Smooth muscle cell (in vitro differentiated cells): ENCODE measurements at regions not wholly inside any gene's neighbourhood (a gene's known extent, or its start where the extent isn't known, plus 50 kb on each side); places are given as distances from the start of the nearest gene placed in this dataset.

ENCODE experiments used
- DNase-seq: peaks from one replicate; lab custom pipeline; 2025; ENCODE audit not compliant: unreplicated experiment; lab: John Stamatoyannopoulos, UW
- H2AFZ ChIP-seq: fragments of 200-600 bp; sonication (generic); 2 replicates; pipeline ENCODE4 v1.6.0; 2016; ENCODE audit warnings: antibody characterized with exemption, low read depth, mild to moderate bottlenecking
- H3F3A ChIP-seq: fragments of 200-600 bp; sonication (generic); 2 replicates; pipeline ENCODE4 v1.6.0; 2017; ENCODE audit warnings: antibody characterized with exemption, low read depth
- H3K27ac ChIP-seq: fragments of 200-600 bp; sonication (generic); 2 replicates; pipeline ENCODE4 v1.5.1; 2016; ENCODE audit warnings: low read depth, mild to moderate bottlenecking
- H3K27me3 ChIP-seq: fragments of 200-600 bp; sonication (generic); 2 replicates; pipeline ENCODE4 v1.6.1; 2016; ENCODE audit warnings: low read depth, mild to moderate bottlenecking
- H3K36me3 ChIP-seq: fragments of 200-600 bp; sonication (generic); 2 replicates; pipeline ENCODE4 v1.5.1; 2016; ENCODE audit warnings: low read depth
- H3K4me1 ChIP-seq: fragments of 200-600 bp; sonication (generic); 2 replicates; pipeline ENCODE4 v1.5.1; 2016; ENCODE audit warnings: low read depth
- H3K4me2 ChIP-seq: fragments of 200-600 bp; sonication (generic); 2 replicates; pipeline ENCODE4 v1.6.0; 2016; ENCODE audit warnings: mild to moderate bottlenecking
- H3K4me3 ChIP-seq: fragments of 200-600 bp; sonication (generic); 2 replicates; pipeline ENCODE4 v1.5.1; 2016; ENCODE audit warnings: mild to moderate bottlenecking
- H3K79me2 ChIP-seq: fragments of 200-600 bp; sonication (generic); 2 replicates; pipeline ENCODE4 v1.6.0; 2016; ENCODE audit warnings: low read depth, mild to moderate bottlenecking
- H3K9ac ChIP-seq: fragments of 200-600 bp; sonication (generic); 2 replicates; pipeline ENCODE4 v1.6.0; 2016; ENCODE audit warnings: low read depth
- H3K9me3 ChIP-seq: fragments of 200-600 bp; sonication (generic); replicated peaks from 2 replicates; pipeline ENCODE4 v1.5.1; 2016; ENCODE audit warnings: low read depth
- H4K20me1 ChIP-seq: fragments of 200-600 bp; sonication (generic); 2 replicates; pipeline ENCODE4 v1.6.0; 2016; ENCODE audit warnings: low read depth
- CTCF ChIP-seq: fragments of 200-600 bp; sonication (generic); IDR thresholded peaks from 2 replicates; pipeline ENCODE4 v1.5.1; 2017; ENCODE audit warnings: borderline replicate concordance, mild to moderate bottlenecking, antibody characterized with exemption; ENCODE audit not compliant: insufficient read depth, poor library complexity, severe bottlenecking
- WGBS: methylation state at CpG from one replicate; pipeline ENCODE4 v1.1.7; 2016; ENCODE audit warnings: low lambda C conversion rate; 5-methylcytosine and 5-hydroxymethylcytosine counted together

DNA sequence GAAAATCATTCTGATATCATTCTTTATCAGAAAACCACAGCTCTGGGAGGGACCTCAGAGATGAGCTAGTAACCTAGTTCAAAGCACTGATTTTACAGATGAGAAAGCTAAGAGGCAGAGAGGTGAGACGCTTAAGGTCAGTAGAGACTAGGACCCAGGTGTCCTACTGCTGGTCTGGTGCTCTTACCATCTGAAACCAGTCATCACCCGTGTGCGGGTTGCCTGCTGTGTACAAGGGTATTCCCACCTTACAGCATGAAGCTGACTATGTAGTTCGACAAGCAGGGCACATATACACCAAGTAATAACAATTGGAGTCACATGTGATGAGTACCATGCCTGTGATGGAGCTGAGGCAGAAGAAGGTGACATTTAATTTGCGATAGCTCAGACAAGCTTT lies 133.7 kb downstream of the ADAMTS15 start:
- H3K27me3 ChIP-seq = no peaks in the 10 kb centered on the region
- TF ChIP-seq CTCF = no peak
- H3K4me3 ChIP-seq = no peak overlapping the region
- H3K79me2 ChIP-seq = no peaks in the 10 kb centered on the region
- WGBS = 96% methylated on average over 5 of the region's 5 CpGs
- H3K9me3 ChIP-seq = no peaks in the 10 kb centered on the region
- no peaks in the 10 kb centered on the region for H4K20me1 ChIP-seq
- H3K9ac ChIP-seq = no peak overlapping the region
- H2AFZ ChIP-seq = peak overlapping the region; percentile 59
- peak overlapping the region; percentile 94 for H3K27ac ChIP-seq
- H3K4me2 ChIP-seq = peak overlapping the region; percentile 55
- H3F3A ChIP-seq = peaks cover 13% of the 10 kb centered on the region
- no peaks in the 10 kb centered on the region for H3K36me3 ChIP-seq
- peaks cover 28% of the 10 kb centered on the region for H3K4me1 ChIP-seq
- no peak for DNase-seq

- peaks cover 28% of the 10 kb centered on the region for H3K4me1 ChIP-seq
- H3K4me2 ChIP-seq = no peak overlapping the region
- H3K9ac ChIP-seq = no peak overlapping the region
- H2AFZ ChIP-seq = no peak overlapping the region
- H3K36me3 ChIP-seq = no peaks in the 10 kb centered on the region
- H3F3A ChIP-seq = peaks cover 13% of the 10 kb centered on the region
- H3K9me3 ChIP-seq = no peaks in the 10 kb centered on the region
- no peaks in the 10 kb centered on the region for H4K20me1 ChIP-seq
- no peak overlapping the region for H3K4me3 ChIP-seq
- no peak for TF ChIP-seq CTCF
- DNase-seq = no peak
- WGBS = 82% methylated on average over 2 of the region's 2 CpGs
- H3K79me2 ChIP-seq = no peaks in the 10 kb centered on the region
- no peak overlapping the region for H3K27ac ChIP-seq
- H3K27me3 ChIP-seq = no peaks in the 10 kb centered on the region
Observed at GRCh38 chr11:130582981-130583380, 134.5 kb downstream of the ADAMTS15 start.

GRCh38 chr11:130583801-130584211 lies 135.4 kb downstream of the ADAMTS15 start:
- Histone ChIP-seq H3K9ac (no peak overlapping the region), H3K9me3 (no peaks in the 10 kb centered on the region), H3K4me3 (no peak overlapping the region), H4K20me1 (no peaks in the 10 kb centered on the region), H3K27ac (no peak overlapping the region), H3F3A (peaks cover 13% of the 10 kb centered on the region), H3K4me1 (peaks cover 28% of the 10 kb centered on the region), H3K4me2 (no peak overlapping the region), H2AFZ (no peak overlapping the region), H3K79me2 (no peaks in the 10 kb centered on the region), H3K27me3 (no peaks in the 10 kb centered on the region), H3K36me3 (no peaks in the 10 kb centered on the region)
- no peak for TF ChIP-seq CTCF
- DNase-seq = no peak
- WGBS = 87% methylated on average over 4 of the region's 4 CpGs

DNA sequence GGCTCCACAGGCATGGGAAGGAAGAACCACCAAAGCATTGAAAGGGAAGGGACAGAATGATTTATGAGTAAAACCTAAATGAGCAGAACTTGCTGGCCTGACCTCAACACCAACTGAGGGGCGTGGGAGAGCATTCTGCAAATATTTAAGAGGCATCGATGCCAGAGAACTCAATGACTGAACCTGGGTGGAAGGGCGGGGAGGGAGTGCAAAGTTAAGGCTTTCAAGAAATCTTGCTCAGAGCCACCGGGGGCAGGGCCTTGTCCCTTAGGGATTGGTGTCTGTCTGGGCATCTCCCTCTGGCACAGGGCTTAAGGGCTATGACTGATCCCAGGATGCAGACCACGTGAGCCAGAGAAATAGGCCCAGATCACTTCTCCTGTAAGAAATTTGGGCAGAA lies 137.1 kb downstream of the ADAMTS15 start:
- no peak overlapping the region for H3K27ac ChIP-seq
- TF ChIP-seq CTCF = no peak
- no peaks in the 10 kb centered on the region for H3K27me3 ChIP-seq
- H3K9ac ChIP-seq = no peak overlapping the region
- no peak for DNase-seq
- H3K4me1 ChIP-seq = peaks cover 18% of the 10 kb centered on the region
- H3F3A ChIP-seq = peaks cover 13% of the 10 kb centered on the region
- H2AFZ ChIP-seq = no peak overlapping the region
- H3K4me3 ChIP-seq = no peak overlapping the region
- H3K4me2 ChIP-seq = no peak overlapping the region
- no peaks in the 10 kb centered on the region for H3K79me2 ChIP-seq
- no peaks in the 10 kb centered on the region for H3K36me3 ChIP-seq
- H4K20me1 ChIP-seq = no peaks in the 10 kb centered on the region
- no peaks in the 10 kb centered on the region for H3K9me3 ChIP-seq
- 84% methylated on average over 5 of the region's 5 CpGs for WGBS
